Tibial nerve (tissue), 4 donors: ENCODE measurements at regions not wholly inside any gene's neighbourhood (a gene's known extent, or its start where the extent isn't known, plus 50 kb on each side); places are given as distances from the start of the nearest gene placed in this dataset.
"Not testable (repeated sequence)": the region's sequence is repeated elsewhere in the genome, so short reads cannot be mapped to it uniquely, and the experiment has no call there.

Experiments
- CTCF ChIP-seq, 5 experiments: fragments of 200-600 bp in 3 of 5; fragments of 450-650 bp in 2 of 5; sonication (generic) in 3 of 5; IDR thresholded peaks; one replicate each; pipeline ENCODE4 v1.5.1; 2016 to 2019; ENCODE audit warnings: antibody characterized with exemption in 5 of 5, mild to moderate bottlenecking in 3 of 5, moderate library complexity in 2 of 5
- EP300 ChIP-seq, 2 donors: sonication (generic); formaldehyde crosslinking; IDR thresholded peaks; one replicate each; pipeline ENCODE4 v1.6.1; 2017; ENCODE audit warnings: antibody characterized with exemption in 2 of 2, mild to moderate bottlenecking in 1 of 2
- POLR2A ChIP-seq, 2 donors: fragments of 450-650 bp; IDR thresholded peaks; one replicate each; pipeline ENCODE4 v1.6.1; 2017; ENCODE audit warnings: antibody characterized with exemption in 2 of 2, mild to moderate bottlenecking in 2 of 2, moderate library complexity in 2 of 2

DNA sequence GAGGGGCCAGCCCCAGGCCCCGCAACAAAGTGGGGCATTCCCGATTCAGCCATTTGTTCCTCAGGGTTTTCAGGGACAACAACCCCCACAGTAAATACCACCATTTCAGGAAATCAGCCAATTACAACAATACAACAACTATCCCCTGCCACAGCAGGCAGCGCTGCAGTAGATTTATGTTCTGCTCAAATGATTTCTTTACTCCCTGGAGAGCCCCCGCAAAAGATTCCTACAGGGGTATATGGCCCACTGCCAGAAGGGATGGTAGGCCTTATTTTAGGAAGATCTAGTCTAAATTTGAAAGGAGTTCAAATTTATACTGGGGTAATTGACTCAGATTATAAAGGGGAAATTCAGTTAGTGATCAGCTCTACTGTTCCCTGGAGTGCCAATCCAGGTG is 120.5 kb upstream of the DRD5 start:
- not testable (repeated sequence) for TF ChIP-seq CTCF, EP300, POLR2A (IDR thresholded peaks at IDR 0.05)
